ENCODE measurements at regions not wholly inside any gene's neighbourhood (a gene's known extent, or its start where the extent isn't known, plus 50 kb on each side); places are given as distances from the start of the nearest gene placed in this dataset.

DNA sequence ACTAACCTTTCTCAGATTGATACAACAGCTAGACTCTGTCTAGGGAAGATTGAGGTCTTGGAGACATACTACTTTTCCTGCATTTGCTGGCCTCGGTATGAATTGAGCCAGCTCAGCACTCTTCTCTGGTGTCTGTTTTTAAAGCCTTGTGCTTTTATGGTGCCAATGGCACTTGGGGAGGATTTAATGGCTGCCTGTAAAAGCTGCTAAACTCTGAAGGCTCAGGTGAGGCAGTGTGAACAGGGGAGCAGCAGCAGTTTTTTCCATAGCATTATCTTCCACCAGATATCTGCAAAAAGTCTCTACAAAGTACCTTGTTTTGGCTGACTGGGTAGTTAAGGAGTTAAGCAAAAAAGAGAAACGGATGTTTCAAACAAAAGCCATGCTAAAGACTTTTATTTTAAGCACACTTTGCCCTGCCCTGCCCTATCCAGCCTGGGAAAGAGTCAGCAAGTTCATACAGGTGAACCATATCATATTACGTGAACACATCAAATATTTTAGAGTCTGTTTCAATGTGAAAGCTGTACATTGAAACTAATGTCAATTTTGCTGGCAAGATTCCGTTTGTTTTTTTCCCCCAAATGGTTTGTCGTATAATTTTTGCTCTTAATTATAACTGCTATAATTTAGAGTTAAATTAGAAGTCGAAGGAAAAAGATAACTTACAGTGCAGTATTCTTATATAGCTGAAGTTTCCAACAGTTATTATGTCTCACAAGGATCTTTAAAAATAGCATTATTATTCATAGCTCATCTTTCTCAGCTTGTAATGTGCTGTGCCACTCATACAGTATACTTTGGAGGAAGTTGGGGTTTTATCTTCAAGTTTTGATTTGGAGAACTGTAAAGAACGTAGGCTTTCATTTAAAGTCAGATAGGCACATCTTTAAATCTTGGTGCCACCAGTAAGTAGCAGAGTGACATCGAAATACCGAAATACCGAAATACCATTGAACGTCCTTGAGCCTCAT is 424.1 kb upstream of the CD180 start:
- Histone ChIP-seq H3K4me3 (no peak overlapping the region), H3K4me1 (no peaks in the 10 kb centered on the region), H3K27me3 (ENCODE audit: low read depth) (no peaks in the 10 kb centered on the region), H3K36me3 (replicated peaks) (no peaks in the 10 kb centered on the region), H3K9me3 (no peaks in the 10 kb centered on the region)
- DNase-seq (ENCODE audit: low spot score in 2 of 2): no peak
- in situ Hi-C loops (cut with MboI; ENCODE audit: low sequenced_read_pairs): no loop called here

DNA sequence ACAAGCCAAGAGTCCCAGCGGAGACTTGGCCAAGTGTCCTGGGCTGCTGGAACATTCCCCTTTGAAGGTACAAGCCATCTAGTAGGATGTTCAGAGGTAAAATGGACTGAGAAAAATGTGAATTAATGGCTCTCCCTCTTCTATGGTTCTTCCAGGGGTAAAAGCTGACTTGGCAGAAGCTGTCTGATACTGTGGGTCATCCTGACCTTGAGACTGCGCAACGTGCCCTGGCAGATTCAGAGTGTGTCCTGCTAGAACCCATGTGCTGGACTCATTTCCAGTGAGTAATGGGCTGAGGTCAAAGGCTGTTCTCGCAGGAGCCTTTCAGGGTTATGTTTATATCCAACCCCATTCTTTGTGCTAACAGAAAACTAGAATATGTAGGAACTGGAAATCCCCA is 423.0 kb upstream of the CD180 start:
- H3K9me3 ChIP-seq: no peaks in the 10 kb centered on the region
- H3K4me3 ChIP-seq: no peak overlapping the region
- no peak for DNase-seq (ENCODE audit: low spot score in 2 of 2)
- no peaks in the 10 kb centered on the region for H3K27me3 ChIP-seq (ENCODE audit: low read depth)
- H3K36me3 ChIP-seq (replicated peaks): no peaks in the 10 kb centered on the region
- in situ Hi-C loops (cut with MboI; ENCODE audit: low sequenced_read_pairs): no loop called here
- no peaks in the 10 kb centered on the region for H3K4me1 ChIP-seq

DNA sequence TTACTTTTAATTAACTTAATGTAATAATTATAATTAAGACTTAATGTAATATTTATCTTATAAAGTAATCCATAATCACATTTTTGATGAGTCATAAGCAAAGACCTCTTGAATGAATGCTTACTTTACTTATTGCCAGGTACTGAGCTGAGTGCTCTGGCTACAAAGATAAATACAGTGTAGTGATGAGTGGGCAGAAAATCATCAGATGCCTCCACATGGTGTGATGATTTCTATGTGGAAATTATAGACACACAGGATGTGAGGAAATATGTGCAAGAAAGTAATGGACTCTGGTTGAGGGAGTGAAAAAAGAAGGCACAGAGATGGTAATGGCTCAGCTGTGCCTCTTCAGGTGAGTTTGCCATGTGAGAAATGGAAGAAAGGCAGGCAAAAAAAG is 422.6 kb upstream of the CD180 start:
- in situ Hi-C loops (cut with MboI; ENCODE audit: low sequenced_read_pairs): no loop called here
- H3K36me3 ChIP-seq (replicated peaks): no peaks in the 10 kb centered on the region

DNA sequence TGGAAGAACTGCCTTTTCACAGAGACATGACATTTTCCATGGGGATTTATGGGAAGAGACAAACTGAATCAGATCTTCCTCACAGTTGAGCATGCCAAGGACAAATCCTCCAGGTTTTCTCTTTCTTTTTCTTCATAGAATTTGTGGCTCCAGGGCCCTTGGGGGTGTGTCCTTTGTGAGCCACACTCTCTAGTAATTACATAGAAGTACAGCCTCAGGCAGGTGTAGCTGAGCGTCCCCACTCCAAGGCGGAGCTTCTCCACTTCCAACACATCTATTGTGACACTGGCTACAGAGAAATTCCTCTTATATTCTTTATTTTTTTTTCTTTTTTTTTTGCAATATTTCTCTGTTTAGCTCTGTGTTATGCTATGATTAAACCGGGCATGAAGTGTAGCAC is 420.5 kb upstream of the CD180 start:
- Histone ChIP-seq H3K36me3 (replicated peaks) (no peaks in the 10 kb centered on the region), H3K9me3 (no peaks in the 10 kb centered on the region), H3K4me1 (no peaks in the 10 kb centered on the region), H3K4me3 (no peak overlapping the region), H3K27me3 (ENCODE audit: low read depth) (no peaks in the 10 kb centered on the region)
- in situ Hi-C loops (cut with MboI; ENCODE audit: low sequenced_read_pairs): no loop called here
- no peak for DNase-seq (ENCODE audit: low spot score in 2 of 2)

More for the DNA sequence above, 422.6 kb upstream of the CD180 start:
- no peak for DNase-seq (ENCODE audit: low spot score in 2 of 2)
- Histone ChIP-seq H3K9me3 (no peaks in the 10 kb centered on the region), H3K4me3 (no peak overlapping the region), H3K4me1 (no peaks in the 10 kb centered on the region), H3K27me3 (ENCODE audit: low read depth) (no peaks in the 10 kb centered on the region)

DNA sequence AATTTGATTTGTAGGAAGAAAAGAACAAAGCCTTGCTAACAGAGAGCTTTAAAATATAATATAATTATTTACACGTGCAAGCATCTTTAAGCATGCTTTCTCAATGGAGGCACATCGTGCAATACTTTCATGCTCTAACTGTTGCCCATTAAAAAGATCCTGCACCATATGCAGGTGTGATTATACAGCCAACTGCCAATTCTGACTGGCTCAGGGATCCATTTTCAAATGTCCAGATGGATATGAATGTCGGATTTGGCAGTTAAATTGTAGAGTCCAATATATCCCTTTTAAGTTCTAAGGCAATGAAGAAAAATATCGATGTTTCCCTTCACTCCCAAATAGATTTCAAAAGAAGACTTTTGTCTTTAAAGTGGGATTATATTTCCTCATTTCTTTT is 416.4 kb upstream of the CD180 start:
- no peaks in the 10 kb centered on the region for H3K36me3 ChIP-seq (replicated peaks)
- H3K9me3 ChIP-seq: no peaks in the 10 kb centered on the region
- no peaks in the 10 kb centered on the region for H3K4me1 ChIP-seq
- no peaks in the 10 kb centered on the region for H3K27me3 ChIP-seq (ENCODE audit: low read depth)
- no peak overlapping the region for H3K4me3 ChIP-seq
- no peak for DNase-seq (ENCODE audit: low spot score in 2 of 2)
- in situ Hi-C loops (cut with MboI; ENCODE audit: low sequenced_read_pairs): no loop called here

DNA sequence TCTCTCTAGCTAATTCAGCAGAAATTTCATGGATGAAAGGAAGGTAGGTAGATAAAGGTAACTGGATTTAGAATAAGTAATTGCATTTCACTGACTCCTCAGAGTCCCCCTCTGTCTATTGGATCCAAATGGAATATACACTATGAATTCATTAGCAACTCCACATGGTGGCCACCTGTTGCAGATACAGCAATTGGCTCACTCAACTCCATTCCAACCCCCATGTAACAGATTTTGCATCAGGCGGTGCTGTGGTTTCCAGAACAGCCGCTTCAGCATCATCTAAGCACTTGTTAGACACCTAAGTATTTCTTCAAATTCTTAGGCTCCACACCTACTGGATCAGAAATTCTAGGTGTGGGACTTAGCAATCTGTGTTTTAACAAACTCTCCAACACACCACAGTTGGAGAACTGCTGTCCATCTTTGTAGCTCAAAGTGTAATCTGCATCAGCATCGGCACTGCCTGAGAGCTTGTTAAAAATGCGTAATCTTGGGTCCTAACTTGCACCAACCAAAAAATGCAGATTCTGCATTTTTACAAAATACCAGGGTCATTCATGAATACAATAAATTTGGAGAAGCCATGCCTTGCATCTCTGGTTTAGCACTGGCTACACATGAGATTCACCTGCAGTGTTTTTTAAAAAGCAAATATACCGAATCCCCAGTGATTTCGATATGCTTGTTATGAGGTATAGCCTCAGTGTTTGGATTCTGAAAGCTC is 413.8 kb upstream of the CD180 start:
- no peak for DNase-seq (ENCODE audit: low spot score in 2 of 2)
- Histone ChIP-seq H3K4me3 (no peak overlapping the region), H3K27me3 (ENCODE audit: low read depth) (no peaks in the 10 kb centered on the region), H3K9me3 (no peaks in the 10 kb centered on the region), H3K36me3 (replicated peaks) (no peaks in the 10 kb centered on the region), H3K4me1 (no peaks in the 10 kb centered on the region)
- in situ Hi-C loops (cut with MboI; ENCODE audit: low sequenced_read_pairs): no loop called here

DNA sequence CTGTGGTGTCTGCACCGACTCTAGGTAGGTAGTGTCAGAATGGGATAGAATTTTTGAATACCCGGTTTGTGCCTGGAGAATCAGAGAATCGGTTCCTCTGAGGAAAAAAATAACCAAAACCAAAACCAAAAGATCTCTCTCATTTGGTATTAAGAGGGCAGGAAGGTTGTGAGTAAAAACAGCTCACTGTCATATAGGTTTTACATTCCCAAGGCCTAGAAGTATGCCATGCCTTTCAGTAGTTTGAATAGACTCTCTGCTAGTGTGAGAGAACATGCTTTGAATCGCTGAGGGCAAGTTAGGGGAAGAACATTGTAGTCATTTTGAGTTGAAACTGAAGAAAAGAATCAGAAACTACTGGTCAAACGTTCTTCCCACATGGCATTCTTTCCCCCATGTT is 411.4 kb upstream of the CD180 start:
- Histone ChIP-seq H3K4me1 (no peaks in the 10 kb centered on the region), H3K36me3 (replicated peaks) (no peaks in the 10 kb centered on the region), H3K27me3 (ENCODE audit: low read depth) (no peaks in the 10 kb centered on the region), H3K9me3 (no peaks in the 10 kb centered on the region), H3K4me3 (no peak overlapping the region)
- in situ Hi-C loops (cut with MboI; ENCODE audit: low sequenced_read_pairs): no loop called here
- DNase-seq (ENCODE audit: low spot score in 2 of 2): no peak

DNA sequence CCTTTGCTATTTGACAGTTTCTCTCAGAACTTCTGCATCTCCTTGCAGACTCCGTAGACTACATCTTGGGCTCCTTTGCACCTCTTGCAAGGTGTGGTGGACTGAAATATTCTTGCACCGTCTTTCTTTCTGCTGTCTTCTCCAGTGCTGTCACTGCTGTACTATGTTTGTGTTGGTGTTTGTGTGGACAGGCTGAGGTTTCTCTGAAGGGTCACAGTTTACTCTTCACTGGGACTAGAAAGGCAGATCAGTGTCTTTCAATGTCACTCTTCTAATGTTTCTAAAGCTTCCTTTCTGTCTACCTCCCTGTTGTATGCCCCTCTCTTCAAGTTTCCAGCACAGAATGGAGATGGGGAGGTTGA is 410.0 kb upstream of the CD180 start:
- Histone ChIP-seq H3K4me1 (no peaks in the 10 kb centered on the region), H3K36me3 (replicated peaks) (no peaks in the 10 kb centered on the region), H3K27me3 (ENCODE audit: low read depth) (no peaks in the 10 kb centered on the region), H3K4me3 (no peak overlapping the region), H3K9me3 (no peaks in the 10 kb centered on the region)
- in situ Hi-C loops (cut with MboI; ENCODE audit: low sequenced_read_pairs): no loop called here
- DNase-seq (ENCODE audit: low spot score in 2 of 2): no peak

DNA sequence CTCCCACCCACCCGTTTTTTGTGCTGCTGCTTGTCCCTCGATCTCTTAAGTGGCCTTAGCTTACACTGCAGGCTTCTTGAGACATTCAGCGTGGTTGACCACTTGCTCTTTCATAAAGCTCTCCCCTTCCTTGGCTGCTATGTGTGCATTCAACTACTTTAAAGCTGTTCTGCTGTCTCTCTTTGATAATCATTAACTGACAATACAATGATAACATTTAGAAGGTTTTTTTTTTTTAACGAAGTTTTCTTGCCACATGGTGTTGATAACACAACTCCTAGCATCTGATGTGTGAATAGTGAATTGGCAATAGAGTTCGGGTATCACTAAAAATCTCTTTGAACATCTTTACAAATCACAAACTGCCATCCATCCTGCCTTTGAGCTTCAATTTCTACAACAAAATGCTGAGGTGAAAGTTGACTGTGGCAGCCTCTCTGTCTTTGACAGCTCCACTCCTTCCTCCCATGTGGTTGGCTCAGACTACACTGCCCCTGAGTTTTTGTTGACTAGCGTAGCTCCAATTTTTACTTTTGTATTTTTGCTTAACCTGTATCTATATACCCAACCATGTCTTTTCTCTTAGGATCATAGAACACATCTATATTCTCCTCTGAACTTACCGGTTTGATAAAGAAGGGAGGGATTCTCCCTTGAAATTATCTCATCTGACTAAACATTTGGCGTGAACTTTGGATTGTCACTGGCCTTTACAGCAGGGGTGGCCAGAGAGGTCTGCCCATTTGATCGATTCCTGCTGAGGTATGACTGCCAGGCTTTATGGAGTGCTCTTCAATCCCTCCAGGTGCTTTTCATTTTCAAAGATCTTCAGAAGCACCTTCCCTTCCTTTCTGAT is 409.4 kb upstream of the CD180 start:
- in situ Hi-C loops (cut with MboI; ENCODE audit: low sequenced_read_pairs): no loop called here
- H3K9me3 ChIP-seq: no peaks in the 10 kb centered on the region
- H3K27me3 ChIP-seq (ENCODE audit: low read depth): no peaks in the 10 kb centered on the region
- H3K36me3 ChIP-seq (replicated peaks): no peaks in the 10 kb centered on the region
- no peak for DNase-seq (ENCODE audit: low spot score in 2 of 2)
- no peaks in the 10 kb centered on the region for H3K4me1 ChIP-seq
- H3K4me3 ChIP-seq: no peak overlapping the region

DNA sequence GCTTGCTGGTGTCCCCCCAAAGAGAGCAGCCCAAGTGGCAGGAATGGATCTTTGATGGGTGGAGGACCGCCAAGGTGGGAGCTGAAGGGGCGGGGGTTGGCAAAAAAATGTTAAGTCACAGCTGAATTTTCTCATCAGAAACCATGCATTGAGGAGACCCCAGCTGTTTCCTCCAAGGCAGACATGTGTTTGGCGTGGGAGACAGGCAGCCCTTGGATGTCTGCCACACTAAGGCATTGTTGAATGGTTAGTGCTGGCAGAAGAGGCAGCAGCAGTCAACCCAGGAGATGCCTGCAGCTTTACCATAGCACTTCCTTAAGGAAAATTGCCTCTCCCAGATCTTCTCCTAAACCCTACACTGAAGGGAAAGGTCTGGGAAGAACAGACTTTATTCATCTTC is 394.9 kb upstream of the CD180 start:
- H3K9me3 ChIP-seq: no peaks in the 10 kb centered on the region
- no peak for DNase-seq (ENCODE audit: low spot score in 2 of 2)
- no peak overlapping the region for H3K4me3 ChIP-seq
- no peaks in the 10 kb centered on the region for H3K4me1 ChIP-seq
- H3K27me3 ChIP-seq (ENCODE audit: low read depth): no peaks in the 10 kb centered on the region
- in situ Hi-C loops (cut with MboI; ENCODE audit: low sequenced_read_pairs): no loop called here
- no peaks in the 10 kb centered on the region for H3K36me3 ChIP-seq (replicated peaks)

DNA sequence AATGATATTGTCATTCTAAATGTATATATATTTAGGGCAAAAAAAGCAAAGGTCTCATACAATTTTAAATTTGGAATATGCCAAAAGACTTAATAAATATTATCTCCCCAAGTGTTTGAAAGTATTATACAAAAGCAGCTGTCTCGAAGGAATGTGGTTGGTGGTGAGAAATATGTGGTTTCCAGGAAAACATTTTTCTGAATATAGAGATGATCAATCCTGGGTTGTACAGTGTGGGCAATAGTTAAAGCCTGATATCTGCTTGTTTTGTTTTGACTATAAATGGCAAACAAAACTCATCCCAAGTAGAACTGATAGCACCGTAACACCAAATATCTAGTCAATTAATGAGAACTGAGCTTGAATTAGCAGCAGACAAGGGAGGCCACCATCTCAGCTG is 391.8 kb upstream of the CD180 start:
- Histone ChIP-seq H3K36me3 (replicated peaks) (no peaks in the 10 kb centered on the region), H3K9me3 (no peaks in the 10 kb centered on the region), H3K4me1 (no peaks in the 10 kb centered on the region), H3K4me3 (no peak overlapping the region), H3K27me3 (ENCODE audit: low read depth) (no peaks in the 10 kb centered on the region)
- DNase-seq (ENCODE audit: low spot score in 2 of 2): no peak
- in situ Hi-C loops (cut with MboI; ENCODE audit: low sequenced_read_pairs): no loop called here

DNA sequence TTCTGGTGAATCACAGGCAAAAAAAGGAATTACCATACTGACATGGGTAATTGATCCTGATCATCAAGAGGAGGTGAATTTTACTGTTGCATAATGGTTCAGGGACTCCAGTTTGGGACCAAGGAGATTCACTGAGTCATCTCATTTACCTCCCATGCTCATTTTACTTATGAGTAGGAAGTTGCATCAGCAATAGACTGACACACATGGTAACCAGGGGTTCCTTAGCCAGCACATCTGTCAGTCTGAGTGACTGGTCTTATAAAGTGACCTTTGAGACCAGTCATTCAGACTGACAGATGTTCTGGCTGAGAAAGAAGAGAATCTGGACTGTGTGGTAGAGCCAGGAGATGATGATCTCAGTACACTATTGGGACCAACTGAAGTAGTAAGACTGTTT is 384.6 kb upstream of the CD180 start:
- H3K4me3 ChIP-seq: no peak overlapping the region
- no peak for DNase-seq (ENCODE audit: low spot score in 2 of 2)
- H3K27me3 ChIP-seq (ENCODE audit: low read depth): no peaks in the 10 kb centered on the region
- no peaks in the 10 kb centered on the region for H3K36me3 ChIP-seq (replicated peaks)
- H3K9me3 ChIP-seq: no peaks in the 10 kb centered on the region
- in situ Hi-C loops (cut with MboI; ENCODE audit: low sequenced_read_pairs): no loop called here
- H3K4me1 ChIP-seq: no peaks in the 10 kb centered on the region

DNA sequence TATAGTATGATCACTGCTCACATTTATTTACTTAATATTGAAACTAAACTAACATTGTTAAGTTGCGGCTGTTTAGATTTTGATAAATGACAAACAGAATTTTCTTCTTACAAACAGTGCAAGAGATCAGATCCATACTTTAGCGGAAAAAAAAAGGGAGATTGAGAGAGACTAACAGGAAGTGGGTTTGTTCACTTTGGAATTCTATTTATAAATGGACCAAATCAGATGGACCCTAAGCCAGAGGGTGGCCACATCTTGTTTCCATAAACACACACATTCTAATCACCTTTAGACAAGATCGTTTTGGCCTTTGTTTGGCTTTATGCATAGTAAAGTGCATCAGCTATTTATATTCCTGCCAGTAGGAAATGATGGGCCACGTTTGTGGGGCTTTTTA is 381.4 kb upstream of the CD180 start:
- Histone ChIP-seq H3K27me3 (ENCODE audit: low read depth) (no peaks in the 10 kb centered on the region), H3K4me3 (no peak overlapping the region), H3K36me3 (replicated peaks) (no peaks in the 10 kb centered on the region), H3K4me1 (no peaks in the 10 kb centered on the region), H3K9me3 (no peaks in the 10 kb centered on the region)
- no peak for DNase-seq (ENCODE audit: low spot score in 2 of 2)
- in situ Hi-C loops (cut with MboI; ENCODE audit: low sequenced_read_pairs): no loop called here

DNA sequence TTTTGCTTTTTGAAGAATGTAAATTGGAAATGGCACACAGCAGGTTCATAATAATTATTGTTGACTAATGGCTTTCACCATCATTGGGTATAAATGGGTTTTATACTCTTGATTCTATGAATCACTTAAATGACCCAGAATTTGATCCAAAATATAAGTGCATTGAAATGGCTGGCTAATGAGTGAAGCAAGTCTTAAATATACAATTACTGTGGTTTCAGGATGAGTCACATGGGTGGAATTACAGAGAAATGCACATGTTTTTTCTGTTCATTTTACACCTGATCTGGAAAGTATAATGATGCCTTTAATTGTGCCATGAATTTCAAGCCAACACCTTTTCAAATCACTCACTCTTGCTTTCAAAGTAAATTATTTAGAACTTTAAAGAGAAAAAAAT is 380.8 kb upstream of the CD180 start:
- in situ Hi-C loops (cut with MboI; ENCODE audit: low sequenced_read_pairs): no loop called here
- Histone ChIP-seq H3K27me3 (ENCODE audit: low read depth) (no peaks in the 10 kb centered on the region), H3K36me3 (replicated peaks) (no peaks in the 10 kb centered on the region), H3K9me3 (no peaks in the 10 kb centered on the region), H3K4me3 (no peak overlapping the region), H3K4me1 (no peaks in the 10 kb centered on the region)
- no peak for DNase-seq (ENCODE audit: low spot score in 2 of 2)

Measured in HAP-1 (cell line).